ENCODE measurements at regions not wholly inside any gene's neighbourhood (a gene's known extent, or its start where the extent isn't known, plus 50 kb on each side); places are given as distances from the start of the nearest gene placed in this dataset.

DNA sequence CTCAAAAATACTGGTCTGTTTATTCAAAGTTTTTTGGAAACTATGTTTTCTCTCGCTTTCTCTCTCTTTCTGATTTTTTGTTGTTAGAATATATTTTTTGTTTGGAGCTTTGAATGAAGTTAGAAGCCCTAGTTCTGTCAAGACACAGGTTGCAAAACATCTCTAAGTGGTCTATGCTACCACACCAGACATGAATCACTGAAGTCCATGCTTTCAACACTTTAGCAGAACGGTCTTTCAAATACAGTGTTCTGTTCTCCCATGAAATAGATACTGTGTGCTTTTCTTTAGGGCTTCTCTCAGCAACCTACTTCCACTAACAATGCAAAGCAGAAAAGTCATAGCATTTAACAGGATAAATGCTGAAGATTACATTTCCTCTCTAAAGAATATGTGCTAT lies 392.5 kb downstream of the TMEM167A start:
- no peak overlapping the region for H3K4me3 ChIP-seq (ENCODE audit: low read depth in 1 of 3, low read length in 3 of 3)
- no peak for TF ChIP-seq HNF4G (IDR thresholded peaks at IDR 0.05)
- no peak for TF ChIP-seq FOXA1 (IDR thresholded peaks at IDR 0.05)
- TF ChIP-seq EGR1 (IDR thresholded peaks at IDR 0.05; ENCODE audit: low read depth in 2 of 2): no peak
- no peak for TF ChIP-seq YY1 (IDR thresholded peaks at IDR 0.05)
- TF ChIP-seq NR2F2 (IDR thresholded peaks at IDR 0.05): no peak
- no peak for TF ChIP-seq MAX (IDR thresholded peaks at IDR 0.05)
- no peak for TF ChIP-seq GABPA (IDR thresholded peaks at IDR 0.05 in 1 of 2, conservative IDR thresholded peaks at IDR 0.05 in 1 of 2)
- TF ChIP-seq, protein P1, sequence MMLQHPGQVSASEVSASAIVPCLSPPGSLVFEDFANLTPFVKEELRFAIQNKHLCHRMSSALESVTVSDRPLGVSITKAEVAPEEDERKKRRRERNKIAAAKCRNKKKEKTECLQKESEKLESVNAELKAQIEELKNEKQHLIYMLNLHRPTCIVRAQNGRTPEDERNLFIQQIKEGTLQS (IDR thresholded peaks at IDR 0.05): no peak
- H3K27me3 ChIP-seq (ENCODE audit: control insufficient read depth in 4 of 4, insufficient read depth in 4 of 4, low read length in 3 of 4): no peaks in the 10 kb centered on the region
- no peak overlapping the region for H3K9ac ChIP-seq (ENCODE audit: low read depth in 1 of 2, low read length in 2 of 2)
- H3K4me1 ChIP-seq (ENCODE audit: control insufficient read depth in 4 of 4, insufficient read depth in 4 of 4, low read length in 3 of 4): no peaks in the 10 kb centered on the region
- H3K9me3 ChIP-seq (ENCODE audit: control insufficient read depth in 4 of 4, low read length in 3 of 4): no peaks in the 10 kb centered on the region
- H3K36me3 ChIP-seq (ENCODE audit: control insufficient read depth in 4 of 4, insufficient read depth in 3 of 4, low read depth in 1 of 4, low read length in 3 of 4): no peaks in the 10 kb centered on the region
- no peak for DNase-seq (ENCODE audit: low spot score)
- no peak overlapping the region for H3K27ac ChIP-seq (ENCODE audit: low read depth in 1 of 2, low read length in 2 of 2)
- WGBS: 86% methylated on average over 2 of the region's 2 CpGs

- Histone ChIP-seq H3K9ac (ENCODE audit: low read depth in 1 of 2, low read length in 2 of 2) (no peak overlapping the region), H3K27ac (ENCODE audit: low read depth in 1 of 2, low read length in 2 of 2) (no peak overlapping the region), H3K4me3 (ENCODE audit: low read depth in 1 of 3, low read length in 3 of 3) (no peak overlapping the region), H3K9me3 (ENCODE audit: control insufficient read depth in 4 of 4, low read length in 3 of 4) (no peaks in the 10 kb centered on the region), H3K36me3 (ENCODE audit: control insufficient read depth in 4 of 4, insufficient read depth in 3 of 4, low read depth in 1 of 4, low read length in 3 of 4) (no peaks in the 10 kb centered on the region), H3K27me3 (ENCODE audit: control insufficient read depth in 4 of 4, insufficient read depth in 4 of 4, low read length in 3 of 4) (no peaks in the 10 kb centered on the region), H3K4me1 (ENCODE audit: control insufficient read depth in 4 of 4, insufficient read depth in 4 of 4, low read length in 3 of 4) (no peaks in the 10 kb centered on the region)
- DNase-seq (ENCODE audit: low spot score): no peak
- WGBS: 81% methylated on average over 2 of the region's 2 CpGs
- TF ChIP-seq ZBTB33 (IDR thresholded peaks at IDR 0.05) (no peak), EGR1 (IDR thresholded peaks at IDR 0.05; ENCODE audit: low read depth in 2 of 2) (no peak), SP1 (IDR thresholded peaks at IDR 0.05) (no peak), RAD21 (IDR thresholded peaks at IDR 0.05) (no peak), GABPA (IDR thresholded peaks at IDR 0.05 in 1 of 2, conservative IDR thresholded peaks at IDR 0.05 in 1 of 2) (no peak), NR2F2 (IDR thresholded peaks at IDR 0.05) (no peak), HNF4G (IDR thresholded peaks at IDR 0.05) (no peak), RXRA (IDR thresholded peaks at IDR 0.05) (no peak), HNF4A (conservative IDR thresholded peaks at IDR 0.05) (no peak), CTCF (IDR thresholded peaks at IDR 0.05; ENCODE audit: low read depth, low read length, missing input control) (no peak), YY1 (IDR thresholded peaks at IDR 0.05) (no peak), TAF1 (conservative IDR thresholded peaks at IDR 0.05) (no peak), FOXA1 (IDR thresholded peaks at IDR 0.05) (no peak)
- TF ChIP-seq, protein P2, sequence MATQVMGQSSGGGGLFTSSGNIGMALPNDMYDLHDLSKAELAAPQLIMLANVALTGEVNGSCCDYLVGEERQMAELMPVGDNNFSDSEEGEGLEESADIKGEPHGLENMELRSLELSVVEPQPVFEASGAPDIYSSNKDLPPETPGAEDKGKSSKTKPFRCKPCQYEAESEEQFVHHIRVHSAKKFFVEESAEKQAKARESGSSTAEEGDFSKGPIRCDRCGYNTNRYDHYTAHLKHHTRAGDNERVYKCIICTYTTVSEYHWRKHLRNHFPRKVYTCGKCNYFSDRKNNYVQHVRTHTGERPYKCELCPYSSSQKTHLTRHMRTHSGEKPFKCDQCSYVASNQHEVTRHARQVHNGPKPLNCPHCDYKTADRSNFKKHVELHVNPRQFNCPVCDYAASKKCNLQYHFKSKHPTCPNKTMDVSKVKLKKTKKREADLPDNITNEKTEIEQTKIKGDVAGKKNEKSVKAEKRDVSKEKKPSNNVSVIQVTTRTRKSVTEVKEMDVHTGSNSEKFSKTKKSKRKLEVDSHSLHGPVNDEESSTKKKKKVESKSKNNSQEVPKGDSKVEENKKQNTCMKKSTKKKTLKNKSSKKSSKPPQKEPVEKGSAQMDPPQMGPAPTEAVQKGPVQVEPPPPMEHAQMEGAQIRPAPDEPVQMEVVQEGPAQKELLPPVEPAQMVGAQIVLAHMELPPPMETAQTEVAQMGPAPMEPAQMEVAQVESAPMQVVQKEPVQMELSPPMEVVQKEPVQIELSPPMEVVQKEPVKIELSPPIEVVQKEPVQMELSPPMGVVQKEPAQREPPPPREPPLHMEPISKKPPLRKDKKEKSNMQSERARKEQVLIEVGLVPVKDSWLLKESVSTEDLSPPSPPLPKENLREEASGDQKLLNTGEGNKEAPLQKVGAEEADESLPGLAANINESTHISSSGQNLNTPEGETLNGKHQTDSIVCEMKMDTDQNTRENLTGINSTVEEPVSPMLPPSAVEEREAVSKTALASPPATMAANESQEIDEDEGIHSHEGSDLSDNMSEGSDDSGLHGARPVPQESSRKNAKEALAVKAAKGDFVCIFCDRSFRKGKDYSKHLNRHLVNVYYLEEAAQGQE (IDR thresholded peaks at IDR 0.05): no peak
- TF ChIP-seq, protein P1 (IDR thresholded peaks at IDR 0.05): no peak
These were observed 393.0 kb downstream of the TMEM167A start for GRCh38 chr5:82684165-82684564.
